GM19438 (cell line): ENCODE measurements at regions not wholly inside any gene's neighbourhood (a gene's known extent, or its start where the extent isn't known, plus 50 kb on each side); places are given as distances from the start of the nearest gene placed in this dataset.

Experiments
- ATAC-seq: cut with Tn5 transposase; IDR thresholded peaks from one replicate; pipeline ENCODE4 v1.9.1; 2021; ENCODE audit warnings: low read depth; ENCODE audit not compliant: unreplicated experiment

DNA sequence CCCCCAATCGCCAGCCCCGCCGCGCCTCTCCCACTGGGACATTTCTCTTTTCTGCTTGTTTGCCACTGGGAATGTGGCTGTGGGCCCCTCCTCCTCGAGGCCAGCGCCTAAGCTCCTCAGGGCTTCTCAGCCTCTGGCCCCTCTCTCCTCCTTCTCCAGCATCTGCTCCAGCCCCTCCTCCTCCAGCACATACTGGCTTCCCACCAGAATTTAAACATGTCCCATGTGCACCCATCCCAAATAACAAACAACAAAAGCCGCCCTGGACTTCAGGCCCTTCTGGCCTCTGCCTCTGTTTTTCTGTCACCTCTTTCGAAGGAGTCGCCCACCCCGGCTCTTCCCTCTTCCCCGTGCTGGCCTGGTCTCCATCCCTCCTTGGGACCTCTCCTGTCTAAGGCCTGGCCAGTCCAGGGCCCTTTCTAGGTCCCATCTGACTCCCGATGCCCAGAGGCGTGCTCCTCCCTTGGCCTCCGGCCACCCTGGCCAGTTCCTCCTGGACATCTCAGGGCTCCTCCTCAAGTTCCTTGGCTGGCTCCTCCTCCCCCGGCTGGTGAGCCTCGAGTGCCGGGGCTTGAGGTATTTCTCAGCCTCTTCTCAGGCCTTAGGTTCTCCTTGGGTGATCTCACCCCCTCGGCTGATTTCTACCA lies 94.6 kb upstream of the SLC6A6 start:
- no peak for ATAC-seq

DNA sequence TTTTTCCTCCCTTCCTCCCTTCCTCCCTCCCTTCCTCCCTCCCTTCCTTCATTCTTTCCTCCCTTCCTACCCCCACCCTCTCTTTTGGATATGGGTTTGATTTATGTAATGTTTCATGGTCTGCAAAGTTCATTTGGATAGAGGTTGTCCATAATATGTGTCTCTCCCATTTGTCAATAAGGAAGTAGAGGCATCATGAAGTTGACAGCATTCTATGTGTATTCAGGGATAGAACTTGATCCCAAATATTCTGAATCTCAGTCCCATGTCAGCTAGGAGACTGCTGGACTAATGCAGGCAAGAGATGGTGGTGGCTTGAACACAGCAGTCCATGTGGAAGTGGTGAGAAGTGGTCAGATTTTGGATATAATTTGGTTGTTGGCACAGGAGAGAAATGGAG lies 90.7 kb upstream of the SLC6A6 start:
- ATAC-seq, result no peak

DNA sequence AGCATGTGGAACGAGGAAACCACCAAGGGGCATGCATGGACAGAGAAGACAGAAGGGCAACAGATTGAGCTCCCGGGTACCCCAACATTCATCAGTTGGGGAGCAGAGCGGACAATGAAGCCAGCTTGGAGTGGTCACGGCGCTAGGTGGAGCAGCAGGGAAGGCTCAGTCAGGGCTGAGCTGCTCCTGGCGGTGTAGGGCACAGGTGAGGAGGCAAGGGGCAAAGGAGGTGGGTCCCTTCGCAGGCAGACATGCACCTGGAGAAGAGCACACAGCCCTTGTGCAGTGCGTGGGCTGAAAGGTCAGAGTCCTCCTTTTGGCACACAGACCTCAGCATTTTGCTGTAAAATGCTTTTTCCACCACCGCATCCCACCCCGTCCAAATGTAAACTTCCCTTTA lies 90.0 kb upstream of the SLC6A6 start:
- no peak for ATAC-seq

DNA sequence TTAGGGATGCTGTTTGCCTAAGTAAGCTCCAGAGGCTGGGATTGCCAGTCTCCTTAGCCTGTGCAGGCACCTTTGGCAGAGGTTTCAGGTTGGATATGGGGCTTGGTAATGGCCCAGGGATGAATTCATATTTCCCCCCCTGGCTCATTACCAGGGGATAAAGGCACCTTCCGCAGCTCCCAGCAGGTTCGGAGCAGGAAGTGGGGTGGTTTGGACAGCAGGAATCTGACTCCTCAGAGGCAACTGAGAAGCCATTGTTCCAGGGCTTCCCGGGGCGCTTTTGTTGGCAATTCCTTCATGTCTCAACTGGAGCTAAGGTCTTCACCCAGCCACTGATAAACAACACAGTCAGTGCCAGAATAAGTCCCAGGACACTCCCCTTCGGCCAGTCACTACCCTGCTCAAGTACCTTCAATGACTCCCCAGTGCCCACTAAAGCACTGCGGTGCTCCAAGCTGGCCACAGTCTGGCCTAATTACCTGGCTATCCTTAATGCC lies 85.3 kb upstream of the SLC6A6 start:
- no peak for ATAC-seq

DNA sequence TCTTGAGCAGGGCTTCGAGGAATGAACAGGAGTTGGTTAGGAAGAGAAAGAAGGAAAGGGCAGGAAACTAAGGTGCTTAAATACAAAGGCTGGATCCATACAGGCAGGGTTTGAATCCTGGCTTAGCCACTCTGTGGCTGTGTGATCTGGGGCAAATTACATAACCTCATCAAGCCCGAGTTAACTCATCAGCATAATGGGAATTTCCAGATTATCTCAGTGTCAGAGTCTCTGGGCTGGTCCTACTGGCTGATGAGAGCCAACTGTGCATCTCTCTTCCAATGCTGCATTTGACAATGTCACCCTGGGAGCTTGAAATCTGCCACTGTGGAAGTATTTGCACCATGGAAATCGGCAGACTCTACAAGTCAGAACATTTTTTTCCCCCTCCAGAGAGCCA lies 83.8 kb upstream of the SLC6A6 start:
- no peak for ATAC-seq

DNA sequence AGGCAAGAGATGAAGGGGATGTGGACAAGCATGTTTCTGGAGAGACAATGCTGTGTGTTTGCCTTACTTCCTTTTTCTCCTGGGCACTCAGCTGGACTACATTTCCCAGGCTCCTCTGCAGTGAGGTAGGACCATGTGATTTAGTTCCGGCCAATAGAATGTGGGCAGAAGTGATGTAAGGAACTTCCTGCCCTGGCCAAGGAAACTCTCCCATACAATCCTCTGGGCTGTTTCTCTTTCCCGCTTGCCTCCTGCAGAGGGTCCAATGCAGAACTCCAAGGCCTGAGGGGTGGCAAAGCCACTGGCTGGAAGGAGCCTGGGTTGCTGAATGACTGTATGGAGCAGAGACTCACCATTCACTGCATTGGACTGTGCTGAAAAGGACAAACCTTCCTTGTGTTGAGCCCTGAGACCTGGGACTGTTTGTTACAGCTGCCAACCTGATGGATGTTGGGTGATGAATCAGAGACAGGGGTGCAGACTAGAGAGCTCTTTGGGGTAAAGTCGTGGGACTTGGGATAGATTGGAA lies 82.7 kb upstream of the SLC6A6 start:
- ATAC-seq, result peak; percentile 100

DNA sequence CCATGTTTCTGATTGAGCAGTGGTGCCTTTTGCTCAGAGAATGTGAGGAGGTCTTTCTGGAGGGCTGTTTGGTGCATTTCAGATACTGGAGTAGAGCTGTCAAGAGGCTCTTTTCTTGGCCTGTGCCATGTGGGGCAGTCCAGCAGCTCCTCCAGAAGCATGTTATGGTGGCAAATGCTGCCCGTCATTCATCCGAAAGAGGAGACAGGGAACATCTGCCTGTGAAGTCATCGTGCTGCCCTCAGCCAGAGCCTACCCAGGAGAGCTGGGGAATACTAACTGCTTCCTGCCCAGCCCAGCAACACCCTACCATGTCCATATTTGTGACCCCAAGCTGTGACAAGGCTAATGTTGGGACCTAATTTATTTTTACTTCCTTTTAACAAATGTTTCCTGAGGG lies 82.2 kb upstream of the SLC6A6 start:
- no peak for ATAC-seq

DNA sequence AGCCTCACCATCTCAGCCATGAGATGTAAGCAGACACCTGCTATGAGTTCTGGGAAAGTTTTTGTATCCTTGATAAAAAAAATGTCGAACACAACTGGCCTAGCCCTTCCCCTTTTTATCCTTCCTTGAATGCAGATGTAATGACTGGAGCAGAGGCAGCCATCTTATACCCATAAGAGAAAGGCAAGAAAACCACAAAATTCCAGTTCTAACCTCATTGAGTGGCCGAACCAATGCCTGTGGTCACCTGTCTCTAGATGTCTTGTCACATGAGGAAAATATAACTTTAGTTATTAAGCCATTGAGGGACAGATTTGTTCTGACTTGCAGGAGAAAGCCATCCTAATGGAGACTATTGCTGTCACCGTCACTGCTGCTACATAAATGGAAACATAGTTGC lies 80.4 kb upstream of the SLC6A6 start:
- no peak for ATAC-seq

DNA sequence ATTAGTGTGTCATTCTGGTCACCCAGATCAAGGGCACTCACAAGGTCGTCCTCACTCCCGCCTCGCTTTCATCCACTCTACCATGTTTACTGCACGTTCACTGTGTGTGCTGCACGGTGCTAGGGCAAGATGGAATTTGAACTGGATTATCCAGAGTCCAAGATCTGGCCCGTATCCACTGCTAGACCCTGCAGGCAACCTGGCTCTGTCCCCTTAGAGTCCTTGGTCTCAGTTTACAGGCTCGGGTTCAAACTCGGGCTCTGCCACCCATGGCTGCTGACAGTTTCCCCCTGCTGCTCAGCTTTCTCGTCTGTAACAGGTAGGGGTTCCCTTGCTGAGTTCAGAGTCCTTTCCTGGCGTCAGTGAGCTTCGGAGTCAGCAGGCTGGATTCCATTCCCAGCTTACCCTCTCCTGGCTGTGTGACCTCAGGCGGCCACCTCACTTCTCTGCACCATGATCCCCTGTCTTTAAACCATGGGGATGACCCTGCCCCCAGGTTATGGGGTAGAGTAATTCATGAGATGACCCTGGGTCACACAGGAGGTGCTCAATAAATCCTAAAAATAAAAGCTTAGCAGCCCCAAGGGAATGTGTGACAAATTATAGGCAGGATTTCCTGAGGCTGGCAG lies 79.6 kb upstream of the SLC6A6 start:
- no peak for ATAC-seq

DNA sequence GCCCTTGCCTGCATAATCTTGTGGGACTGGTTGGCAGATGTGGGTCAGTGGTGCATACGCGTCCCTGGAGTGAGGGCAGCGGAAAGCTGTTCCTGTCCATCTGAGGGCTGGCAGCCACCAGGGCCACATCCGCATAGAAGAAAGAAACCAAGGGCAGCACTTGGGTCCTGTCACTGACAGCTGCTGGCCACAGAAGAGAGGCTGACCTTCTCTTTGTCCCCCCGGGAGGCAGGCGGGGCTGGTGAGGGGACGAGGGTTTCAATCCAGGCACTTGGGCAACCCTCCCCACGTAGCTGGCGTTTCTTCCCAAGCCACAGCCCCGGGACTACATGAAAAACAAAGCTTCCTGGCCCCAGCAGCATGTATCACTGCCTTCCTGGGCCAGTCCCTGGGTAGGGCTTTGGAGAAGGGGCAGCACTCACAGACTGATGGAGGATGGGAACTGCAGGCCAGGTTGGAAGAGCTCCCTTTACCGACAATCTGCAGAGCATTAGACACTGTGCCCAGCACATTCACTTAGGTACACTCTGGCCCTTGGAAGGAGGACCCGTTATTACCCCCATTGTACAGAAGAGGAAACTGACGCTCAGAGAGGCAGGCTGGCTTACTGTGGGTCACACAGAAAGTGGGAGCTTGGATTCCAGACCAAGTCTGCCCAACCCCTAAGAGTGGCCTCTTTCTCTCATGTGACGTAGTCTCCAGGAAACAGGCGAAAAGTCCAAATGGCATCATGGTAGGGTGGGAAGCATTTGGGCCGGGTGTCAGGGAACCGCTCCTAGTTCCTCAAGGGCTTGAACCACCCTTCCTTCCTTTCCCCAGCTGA lies 78.8 kb upstream of the SLC6A6 start:
- no peak for ATAC-seq

DNA sequence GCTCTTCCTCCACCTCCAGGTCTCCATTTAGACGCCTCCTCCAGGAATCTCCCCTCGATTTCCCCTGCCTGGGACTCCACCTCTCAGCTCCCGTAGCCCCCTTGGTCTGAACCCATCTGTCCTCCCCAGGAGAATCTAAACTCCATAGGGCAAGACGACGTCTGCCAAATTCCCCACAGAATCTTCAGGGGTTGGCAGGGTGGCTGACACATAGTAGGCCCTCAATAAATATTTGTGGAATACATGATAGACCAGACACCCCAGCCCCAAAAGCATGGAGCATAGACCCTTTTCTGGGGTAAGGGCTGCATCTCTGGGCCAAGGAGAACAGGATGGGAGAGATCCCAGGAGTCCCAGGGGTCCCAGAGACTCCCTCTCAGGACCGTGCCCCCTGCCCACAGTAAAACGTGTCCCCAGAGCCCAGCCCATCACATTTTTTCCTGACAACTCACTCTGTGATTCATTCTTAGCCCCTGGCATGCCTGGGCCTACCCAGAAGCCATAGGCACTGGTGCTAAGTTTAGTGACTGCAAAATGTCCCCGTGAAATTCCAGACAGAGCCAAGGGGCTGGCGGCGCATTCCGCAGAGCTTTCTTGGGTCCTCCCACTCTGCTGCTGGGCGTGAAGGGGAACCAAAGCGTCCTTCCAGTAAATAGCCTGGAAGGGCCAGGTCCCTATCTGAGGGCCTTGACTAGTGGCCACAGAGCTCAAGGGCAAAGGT lies 78.0 kb upstream of the SLC6A6 start:
- ATAC-seq, result no peak

DNA sequence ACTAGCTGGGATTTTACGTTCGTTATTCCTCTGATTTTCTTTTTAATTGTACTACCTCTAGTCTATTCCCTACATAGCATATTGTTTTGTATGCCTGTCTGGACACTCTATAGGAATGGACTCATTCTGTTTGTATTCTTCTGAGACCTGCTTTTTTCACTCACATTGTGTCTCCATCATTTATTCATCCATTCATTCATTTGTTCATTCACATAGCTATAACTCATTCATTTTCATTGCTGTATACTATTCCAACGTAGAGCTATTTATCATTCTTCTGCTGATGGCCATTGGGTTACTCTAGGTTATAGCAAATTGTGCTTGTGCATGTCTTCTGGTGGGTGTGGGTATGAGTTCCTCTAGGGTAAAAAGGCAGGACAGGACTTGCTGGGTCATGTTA lies 74.0 kb upstream of the SLC6A6 start:
- ATAC-seq, result no peak

DNA sequence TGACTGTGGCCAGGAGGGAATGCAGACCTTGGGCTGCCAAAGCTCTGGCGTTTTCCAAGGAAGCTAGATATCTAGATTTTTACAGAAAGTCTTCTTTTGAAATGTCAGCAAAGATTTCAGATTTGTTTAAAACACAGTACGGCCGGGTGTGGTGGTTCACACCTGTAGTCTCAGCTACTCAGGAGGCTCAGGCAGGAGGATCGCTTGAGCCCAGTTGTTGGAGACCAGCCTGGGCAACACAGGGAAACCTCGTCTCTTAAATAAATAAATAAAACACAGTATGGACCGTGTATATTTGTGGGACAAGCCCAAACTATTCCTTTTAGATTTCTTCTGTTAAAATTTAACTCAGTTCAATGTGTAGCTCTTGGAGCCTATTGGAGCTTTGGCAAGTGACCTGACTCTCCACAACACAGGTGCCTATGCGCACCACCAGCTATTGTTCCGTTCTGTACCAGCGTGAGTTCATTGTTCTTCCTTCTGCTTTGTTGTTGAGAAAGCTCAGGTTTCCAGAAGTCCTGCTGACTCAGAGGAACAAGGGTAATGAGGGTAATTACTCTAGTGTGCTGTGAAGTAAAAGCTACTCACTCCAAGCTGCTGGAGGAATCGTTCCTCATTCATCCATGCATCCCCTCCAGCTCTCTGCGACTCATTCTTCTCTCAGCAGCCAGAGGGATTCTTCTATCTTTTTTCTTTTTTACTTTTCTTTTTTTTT lies 73.1 kb upstream of the SLC6A6 start:
- ATAC-seq, result no peak

DNA sequence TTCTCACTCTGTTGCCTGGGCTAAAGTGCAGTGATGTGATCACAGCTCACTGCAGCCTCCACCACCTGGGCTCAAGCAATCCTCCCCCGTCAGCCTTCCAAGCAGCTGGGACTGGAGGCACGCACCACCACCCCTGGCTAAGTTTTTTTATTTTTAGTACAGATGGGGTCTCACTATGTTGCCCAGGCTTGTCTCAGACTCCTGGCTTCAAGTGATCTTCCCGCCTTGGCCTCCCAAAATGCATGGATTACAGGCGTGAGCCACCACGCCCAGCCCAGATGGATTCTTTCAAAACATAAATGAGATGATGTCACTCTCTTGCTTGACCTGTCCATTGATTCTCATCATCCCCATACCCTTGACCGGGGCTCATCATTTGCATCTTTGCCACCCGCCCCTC lies 72.6 kb upstream of the SLC6A6 start:
- ATAC-seq, result no peak

DNA sequence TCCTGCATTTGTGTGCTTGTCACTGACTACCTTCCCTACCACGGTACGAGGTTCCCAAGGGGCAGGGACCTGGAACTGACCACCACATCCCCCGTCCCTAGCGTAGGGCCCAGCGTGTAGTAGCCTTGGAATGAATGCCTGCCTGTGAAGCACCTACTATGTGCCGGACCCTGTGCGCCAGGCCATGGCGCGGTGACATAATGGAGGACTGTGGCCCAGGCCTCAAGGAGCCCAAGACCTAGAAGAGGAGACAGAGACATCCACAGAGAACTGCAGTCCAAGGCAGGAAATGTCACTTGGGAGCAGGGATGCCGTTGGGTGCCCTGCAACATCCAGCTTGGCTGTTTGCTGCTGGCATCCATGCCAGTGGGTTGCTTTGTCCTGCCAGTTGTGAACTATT lies 71.9 kb upstream of the SLC6A6 start:
- ATAC-seq, result no peak

DNA sequence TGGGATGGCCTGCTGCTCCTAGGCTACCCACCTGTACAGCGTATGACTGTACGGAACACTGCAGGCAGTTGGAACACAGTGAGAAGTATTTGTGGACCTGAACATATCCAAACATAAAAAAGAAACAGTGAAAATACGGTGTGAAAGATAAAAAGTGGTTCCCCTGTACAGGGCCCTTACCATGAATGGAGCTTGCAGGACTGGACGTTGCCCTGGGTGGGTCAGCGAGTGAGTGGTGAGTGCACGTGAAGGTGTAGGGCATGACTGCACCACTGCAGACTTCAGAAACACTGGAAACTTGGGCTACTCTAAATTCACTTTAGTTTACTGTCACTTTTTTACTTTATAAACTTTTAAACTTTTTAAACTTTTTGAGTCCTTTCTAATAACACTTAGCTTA lies 71.2 kb upstream of the SLC6A6 start:
- ATAC-seq, result no peak

DNA sequence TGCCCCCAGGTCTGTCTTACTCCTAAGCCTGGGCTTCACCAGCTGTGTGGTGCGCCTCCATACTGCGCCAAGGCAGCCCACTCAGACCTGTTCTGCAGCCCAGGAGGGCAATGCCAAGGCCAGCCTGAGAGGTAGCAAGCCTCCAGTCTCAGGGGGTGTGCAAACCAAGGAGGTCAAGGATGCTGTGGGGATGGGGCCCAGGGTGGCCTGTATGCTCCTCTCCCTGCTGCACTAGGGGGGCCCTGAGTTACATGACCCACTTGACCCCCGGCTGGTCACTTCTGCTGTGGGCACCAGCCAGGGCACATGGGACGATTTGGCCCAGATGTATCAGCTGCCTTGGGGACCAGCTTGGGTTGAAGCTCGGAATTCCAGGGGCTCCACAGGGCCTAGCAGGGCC lies 70.0 kb upstream of the SLC6A6 start:
- no peak for ATAC-seq

DNA sequence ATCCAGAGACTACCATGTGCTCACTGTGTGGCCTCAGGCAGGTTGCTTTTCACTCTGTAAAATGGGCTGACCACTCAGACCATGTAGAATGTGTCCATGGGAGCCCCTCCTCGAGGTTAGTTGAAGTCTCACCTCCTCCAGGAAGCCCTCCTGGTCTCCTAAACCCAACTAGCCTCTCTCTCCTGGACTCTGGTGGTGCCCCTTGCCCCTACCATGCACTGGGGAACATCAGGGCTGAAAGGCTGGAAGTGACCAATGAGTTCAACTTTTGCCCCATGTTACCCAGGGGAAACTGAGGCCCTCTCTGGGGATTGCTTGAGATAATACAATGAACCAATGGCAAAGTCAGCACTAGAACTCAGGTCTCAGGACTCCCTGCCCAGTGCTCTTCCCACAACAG lies 69.2 kb upstream of the SLC6A6 start:
- no peak for ATAC-seq

DNA sequence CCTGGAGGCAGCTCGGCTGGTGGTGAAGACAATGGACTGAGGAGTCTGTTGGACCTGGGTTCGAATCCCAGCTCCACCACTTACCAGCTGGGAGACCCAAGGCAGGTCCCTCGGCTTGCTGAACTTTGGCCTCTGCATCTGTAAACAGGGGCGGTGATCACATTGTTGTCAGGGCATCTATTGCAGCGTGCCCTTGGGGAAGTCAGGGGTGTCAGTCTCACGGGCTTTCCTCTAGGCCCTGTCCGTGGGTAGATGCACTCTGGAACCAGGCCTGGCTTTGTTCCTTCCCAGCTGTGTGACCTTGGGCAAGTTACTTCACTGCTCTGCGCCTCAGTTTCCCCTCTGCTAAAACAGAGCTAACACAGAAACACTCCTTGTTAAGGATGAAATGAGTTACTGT lies 68.8 kb upstream of the SLC6A6 start:
- ATAC-seq, result no peak

DNA sequence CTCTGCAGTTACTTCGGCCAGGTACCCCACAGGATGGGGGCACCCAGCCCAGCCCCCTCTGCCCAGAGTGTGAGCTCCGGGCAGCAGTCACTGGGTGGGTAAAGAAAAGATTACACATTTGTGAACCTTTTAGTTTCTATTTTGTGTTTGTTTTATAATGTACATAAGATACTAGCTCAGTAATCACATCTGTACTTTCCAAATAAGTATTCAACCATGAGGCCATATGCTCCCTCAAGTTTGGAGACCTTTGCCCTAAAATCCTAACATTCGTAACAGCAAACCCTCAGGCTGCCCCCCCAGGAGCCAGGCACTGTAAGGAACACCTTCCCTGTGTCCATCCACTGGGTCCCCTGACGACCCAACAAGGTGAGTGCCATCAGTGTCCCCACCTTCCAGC lies 68.3 kb upstream of the SLC6A6 start:
- no peak for ATAC-seq
